T-helper 1 cell treated with Interleukin-12 subunit alpha and Interleukin-12 subunit beta and Interleukin-4 antibody, amounts not matched to agents 30 μg/mL and 1 μg/mL, for 36 hours (primary cell): ENCODE measurements at regions not wholly inside any gene's neighbourhood (a gene's known extent, or its start where the extent isn't known, plus 50 kb on each side); places are given as distances from the start of the nearest gene placed in this dataset.
"Not testable (repeated sequence)": the region's sequence is repeated elsewhere in the genome, so short reads cannot be mapped to it uniquely, and the experiment has no call there.

Source experiments
- H3K27ac Mint-ChIP-seq: one replicate; pipeline ENCODE4 v1.8.0; 2021; ENCODE audit warnings: mild to moderate bottlenecking, mixed read lengths
- H3K27me3 Mint-ChIP-seq: one replicate; pipeline ENCODE4 v1.8.0; 2021; ENCODE audit warnings: low read depth, mixed read lengths
- H3K36me3 Mint-ChIP-seq: one replicate; pipeline ENCODE4 v1.8.0; 2021; ENCODE audit warnings: low read depth, mixed read lengths
- H3K4me1 Mint-ChIP-seq: one replicate; pipeline ENCODE4 v1.8.0; 2021; ENCODE audit warnings: low read depth, mixed read lengths
- H3K4me3 Mint-ChIP-seq: one replicate; pipeline ENCODE4 v1.8.0; 2021; ENCODE audit warnings: mild to moderate bottlenecking, moderate library complexity, mixed read lengths
- H3K9me3 Mint-ChIP-seq: one replicate; pipeline ENCODE4 v1.8.0; 2021; ENCODE audit warnings: mixed read lengths

GRCh38 chr7:7035851-7036250 lies 146.5 kb upstream of the C1GALT1 start:
- no peaks in the 10 kb centered on the region for H3K27me3 Mint-ChIP-seq
- no peak overlapping the region for H3K27ac Mint-ChIP-seq
- peaks cover 3% of the 10 kb centered on the region for H3K9me3 Mint-ChIP-seq

GRCh38 chr7:7042286-7042893 lies 140.0 kb upstream of the C1GALT1 start:
- not testable (repeated sequence) for H3K4me3 Mint-ChIP-seq, H3K27ac Mint-ChIP-seq, H3K27me3 Mint-ChIP-seq, H3K36me3 Mint-ChIP-seq, H3K4me1 Mint-ChIP-seq, H3K9me3 Mint-ChIP-seq

More at GRCh38 chr7:7035851-7036250, 146.5 kb upstream of the C1GALT1 start:
- Mint-ChIP-seq H3K4me1 (no peaks in the 10 kb centered on the region), H3K36me3 (no peaks in the 10 kb centered on the region), H3K4me3 (no peak overlapping the region)

- Mint-ChIP-seq H3K4me3 (no peak overlapping the region), H3K27me3 (no peaks in the 10 kb centered on the region), H3K36me3 (no peaks in the 10 kb centered on the region), H3K9me3 (peaks cover 6% of the 10 kb centered on the region), H3K4me1 (no peaks in the 10 kb centered on the region), H3K27ac (no peak overlapping the region)
These were observed 137.5 kb upstream of the C1GALT1 start for GRCh38 chr7:7044806-7045205.

- Mint-ChIP-seq H3K27me3 (no peaks in the 10 kb centered on the region), H3K36me3 (no peaks in the 10 kb centered on the region), H3K4me1 (no peaks in the 10 kb centered on the region), H3K27ac (no peak overlapping the region), H3K4me3 (no peak overlapping the region), H3K9me3 (peaks cover 6% of the 10 kb centered on the region)
These were observed 134.1 kb upstream of the C1GALT1 start for GRCh38 chr7:7048213-7048612.

- peaks cover 6% of the 10 kb centered on the region for H3K9me3 Mint-ChIP-seq
These were observed 131.0 kb upstream of the C1GALT1 start for GRCh38 chr7:7051206-7051877.

GRCh38 chr7:7054252-7054830 lies 128.0 kb upstream of the C1GALT1 start:
- Mint-ChIP-seq H3K27ac (no peak overlapping the region), H3K4me1 (no peaks in the 10 kb centered on the region), H3K36me3 (no peaks in the 10 kb centered on the region), H3K27me3 (no peaks in the 10 kb centered on the region), H3K4me3 (no peak overlapping the region), H3K9me3 (no peaks in the 10 kb centered on the region)

More at GRCh38 chr7:7051206-7051877, 131.0 kb upstream of the C1GALT1 start:
- Mint-ChIP-seq H3K36me3 (no peaks in the 10 kb centered on the region), H3K27ac (no peak overlapping the region), H3K4me3 (no peak overlapping the region), H3K4me1 (no peaks in the 10 kb centered on the region), H3K27me3 (no peaks in the 10 kb centered on the region)

GRCh38 chr7:7060828-7061599 lies 121.3 kb upstream of the C1GALT1 start:
- no peak overlapping the region for H3K27ac Mint-ChIP-seq
- H3K36me3 Mint-ChIP-seq = no peaks in the 10 kb centered on the region
- peaks cover 1% of the 10 kb centered on the region for H3K9me3 Mint-ChIP-seq
- no peak overlapping the region for H3K4me3 Mint-ChIP-seq
- no peaks in the 10 kb centered on the region for H3K4me1 Mint-ChIP-seq
- H3K27me3 Mint-ChIP-seq = no peaks in the 10 kb centered on the region

GRCh38 chr7:7077945-7078344 lies 104.4 kb upstream of the C1GALT1 start:
- Mint-ChIP-seq H3K27ac (no peak overlapping the region), H3K36me3 (no peaks in the 10 kb centered on the region), H3K27me3 (no peaks in the 10 kb centered on the region), H3K4me1 (no peaks in the 10 kb centered on the region), H3K9me3 (no peaks in the 10 kb centered on the region), H3K4me3 (no peak overlapping the region)

- H3K9me3 Mint-ChIP-seq = peaks cover 4% of the 10 kb centered on the region
- H3K4me1 Mint-ChIP-seq = no peaks in the 10 kb centered on the region
- peaks cover under 1% of the 10 kb centered on the region for H3K27me3 Mint-ChIP-seq
- H3K27ac Mint-ChIP-seq = no peak overlapping the region
- no peak overlapping the region for H3K4me3 Mint-ChIP-seq
- H3K36me3 Mint-ChIP-seq = no peaks in the 10 kb centered on the region
These were observed 101.5 kb upstream of the C1GALT1 start for GRCh38 chr7:7080802-7081201.

- H3K9me3 Mint-ChIP-seq = peaks cover 13% of the 10 kb centered on the region
- H3K27ac Mint-ChIP-seq = no peak overlapping the region
- peaks cover 2% of the 10 kb centered on the region for H3K36me3 Mint-ChIP-seq
- peaks cover 15% of the 10 kb centered on the region for H3K27me3 Mint-ChIP-seq
- no peaks in the 10 kb centered on the region for H3K4me1 Mint-ChIP-seq
- no peak overlapping the region for H3K4me3 Mint-ChIP-seq
These were observed 91.9 kb upstream of the C1GALT1 start for GRCh38 chr7:7090460-7090859.

- Mint-ChIP-seq H3K9me3 (no peaks in the 10 kb centered on the region), H3K27ac (no peak overlapping the region), H3K27me3 (peaks cover 5% of the 10 kb centered on the region), H3K4me3 (no peak overlapping the region), H3K4me1 (peaks cover 2% of the 10 kb centered on the region), H3K36me3 (no peaks in the 10 kb centered on the region)
These were observed 84.0 kb upstream of the C1GALT1 start for GRCh38 chr7:7098280-7098818.

- H3K27me3 Mint-ChIP-seq = peaks cover 5% of the 10 kb centered on the region
- peaks cover 5% of the 10 kb centered on the region for H3K4me1 Mint-ChIP-seq
- H3K36me3 Mint-ChIP-seq = no peaks in the 10 kb centered on the region
- no peak overlapping the region for H3K4me3 Mint-ChIP-seq
- H3K9me3 Mint-ChIP-seq = no peaks in the 10 kb centered on the region
- no peak overlapping the region for H3K27ac Mint-ChIP-seq
These were observed 82.7 kb upstream of the C1GALT1 start for GRCh38 chr7:7099584-7100014.

- peaks cover 11% of the 10 kb centered on the region for H3K4me1 Mint-ChIP-seq
- no peak overlapping the region for H3K4me3 Mint-ChIP-seq
- H3K27ac Mint-ChIP-seq = no peak overlapping the region
- no peaks in the 10 kb centered on the region for H3K36me3 Mint-ChIP-seq
- no peaks in the 10 kb centered on the region for H3K9me3 Mint-ChIP-seq
- no peaks in the 10 kb centered on the region for H3K27me3 Mint-ChIP-seq
These were observed 81.9 kb upstream of the C1GALT1 start for GRCh38 chr7:7100432-7100849.

- no peak overlapping the region for H3K27ac Mint-ChIP-seq
These were observed 79.4 kb upstream of the C1GALT1 start for GRCh38 chr7:7102906-7103305.

More at GRCh38 chr7:7102906-7103305, 79.4 kb upstream of the C1GALT1 start:
- no peaks in the 10 kb centered on the region for H3K9me3 Mint-ChIP-seq
- H3K27me3 Mint-ChIP-seq = no peaks in the 10 kb centered on the region
- H3K4me3 Mint-ChIP-seq = no peak overlapping the region
- H3K36me3 Mint-ChIP-seq = no peaks in the 10 kb centered on the region
- H3K4me1 Mint-ChIP-seq = peaks cover 18% of the 10 kb centered on the region
